Esophagus squamous epithelium (tissue), 5 donors: ENCODE measurements at regions not wholly inside any gene's neighbourhood (a gene's known extent, or its start where the extent isn't known, plus 50 kb on each side); places are given as distances from the start of the nearest gene placed in this dataset.

Experiments
- DNase-seq: peaks from one replicate; lab custom pipeline; 2025; lab: John Stamatoyannopoulos, UW
- H3K27ac ChIP-seq, 4 donors: fragments of 200-600 bp; sonication (generic); one replicate each; pipeline ENCODE4 v1.5.1; 2016 to 2019; ENCODE audit warnings: mild to moderate bottlenecking in 1 of 4
- H3K27me3 ChIP-seq, 4 donors: fragments of 200-600 bp; sonication (generic); 1 replicate in 3 of 4; 2 replicates in 1 of 4; pipeline versions ENCODE4 v1.5.1 to v1.6.0; 2017 to 2021; ENCODE audit warnings: antibody characterized with exemption in 1 of 4
- H3K36me3 ChIP-seq, 3 donors: fragments of 200-600 bp; sonication (generic); one replicate each; pipeline ENCODE4 v1.5.1; 2016 to 2019
- H3K4me1 ChIP-seq, 3 donors: fragments of 200-600 bp; sonication (generic); one replicate each; pipeline ENCODE4 v1.5.1; 2017 to 2019
- H3K4me3 ChIP-seq, 4 donors: fragments of 200-600 bp; sonication (generic); 1 replicate in 3 of 4; 2 replicates in 1 of 4; pipeline ENCODE4 v1.5.1; 2016 to 2019; ENCODE audit warnings: mild to moderate bottlenecking in 2 of 4, moderate library complexity in 1 of 4
- H3K9me3 ChIP-seq, 3 donors: fragments of 200-600 bp; sonication (generic); one replicate each; pipeline ENCODE4 v1.5.1; 2016 to 2019
- CTCF ChIP-seq, 6 experiments: fragments of 450-650 bp in 4 of 6; fragments of 200-600 bp in 2 of 6; sonication (generic) in 2 of 6; IDR thresholded peaks; one replicate each; pipeline ENCODE4 v1.5.1; 2016 to 2019; ENCODE audit warnings: antibody characterized with exemption in 6 of 6, mild to moderate bottlenecking in 4 of 6, moderate library complexity in 4 of 6
- POLR2A ChIP-seq, 4 donors: fragments of 450-650 bp; IDR thresholded peaks; one replicate each; pipeline ENCODE4 v1.6.1; 2017; ENCODE audit warnings: antibody characterized with exemption in 4 of 4, mild to moderate bottlenecking in 4 of 4, moderate library complexity in 3 of 4
- WGBS, 2 donors: methylation state at CpG; one replicate each; pipeline ENCODE4 v1.1.5; 2018; 5-methylcytosine and 5-hydroxymethylcytosine counted together
- intact Hi-C: fragments of 100-400 bp; cut with DNase I; formaldehyde crosslinking; loops from one replicate; pipeline ENCODE4 v1.15.0; 2022
- donor health status: DM: yes; HTN: yes; CAD: no.

GRCh38 chr16:66267292-66268014 lies 99.0 kb upstream of the CDH5 start:
- Histone ChIP-seq H3K4me3 (no peak overlapping the region), H3K4me1 (peaks cover 10 to 74% (median 28%) of the 10 kb centered on the region in 3 donors), H3K27me3 (peaks cover 0 to 14% (median 0%) of the 10 kb centered on the region in 4 donors), H3K27ac (peak overlapping the region in 2 of 4 donors; percentile 58 to 60), H3K36me3 (no peaks in the 10 kb centered on the region), H3K9me3 (no peaks in the 10 kb centered on the region)
- no peak for DNase-seq
- no peak for TF ChIP-seq CTCF (IDR thresholded peaks at IDR 0.05)
- TF ChIP-seq POLR2A (IDR thresholded peaks at IDR 0.05): no peak
- intact Hi-C loops: no loop called here
- 73 to 80% methylated on average over 6 of the region's 10 CpGs for whole genome bisulfite sequencing, 2 donors

- Histone ChIP-seq H3K36me3 (no peaks in the 10 kb centered on the region), H3K27me3 (peaks cover 0 to 14% (median 0%) of the 10 kb centered on the region in 4 donors), H3K27ac (peak overlapping the region in 2 of 4 donors; percentile 58 to 60), H3K9me3 (no peaks in the 10 kb centered on the region), H3K4me3 (no peak overlapping the region), H3K4me1 (peaks cover 13 to 80% (median 31%) of the 10 kb centered on the region in 3 donors)
- DNase-seq: no peak
- TF ChIP-seq POLR2A (IDR thresholded peaks at IDR 0.05) (no peak), CTCF (IDR thresholded peaks at IDR 0.05) (no peak)
- WGBS, 2 donors: 8 to 34% methylated on average over 4 of the region's 24 CpGs
- intact Hi-C loops: no loop called here
These were observed 99.8 kb upstream of the CDH5 start for GRCh38 chr16:66266436-66267291.

- WGBS, 2 donors: 67 to 86% methylated on average over 5 to 6 of the region's 13 CpGs
- TF ChIP-seq POLR2A (IDR thresholded peaks at IDR 0.05): no peak
- TF ChIP-seq CTCF (IDR thresholded peaks at IDR 0.05): no peak
- Histone ChIP-seq H3K4me3 (no peak overlapping the region), H3K9me3 (no peaks in the 10 kb centered on the region), H3K4me1 (peaks cover 13 to 70% (median 27%) of the 10 kb centered on the region in 3 donors), H3K27me3 (peaks cover 0 to 12% (median 0%) of the 10 kb centered on the region in 4 donors), H3K36me3 (no peaks in the 10 kb centered on the region), H3K27ac (peak overlapping the region in 2 of 4 donors; percentile 44 to 60)
- no peak for DNase-seq
- intact Hi-C loops: no loop called here
These were observed 100.8 kb upstream of the CDH5 start for GRCh38 chr16:66265556-66266141.

GRCh38 chr16:66265048-66265415 lies 101.5 kb upstream of the CDH5 start:
- intact Hi-C loops: no loop called here
- peak overlapping the region in 1 of 4 donors; percentile 44 for H3K27ac ChIP-seq
- WGBS, 2 donors: 67 to 80% methylated on average over 1 to 3 of the region's 3 CpGs
- peaks cover 8 to 64% (median 25%) of the 10 kb centered on the region in 3 donors for H3K4me1 ChIP-seq
- no peak for TF ChIP-seq CTCF (IDR thresholded peaks at IDR 0.05)
- no peak for TF ChIP-seq POLR2A (IDR thresholded peaks at IDR 0.05)
- H3K9me3 ChIP-seq: no peaks in the 10 kb centered on the region
- DNase-seq: no peak
- no peaks in the 10 kb centered on the region for H3K36me3 ChIP-seq
- peaks cover 0 to 6% (median 0%) of the 10 kb centered on the region in 4 donors for H3K27me3 ChIP-seq
- no peak overlapping the region for H3K4me3 ChIP-seq
